ENCODE measurements at regions not wholly inside any gene's neighbourhood (a gene's known extent, or its start where the extent isn't known, plus 50 kb on each side); places are given as distances from the start of the nearest gene placed in this dataset.

DNA sequence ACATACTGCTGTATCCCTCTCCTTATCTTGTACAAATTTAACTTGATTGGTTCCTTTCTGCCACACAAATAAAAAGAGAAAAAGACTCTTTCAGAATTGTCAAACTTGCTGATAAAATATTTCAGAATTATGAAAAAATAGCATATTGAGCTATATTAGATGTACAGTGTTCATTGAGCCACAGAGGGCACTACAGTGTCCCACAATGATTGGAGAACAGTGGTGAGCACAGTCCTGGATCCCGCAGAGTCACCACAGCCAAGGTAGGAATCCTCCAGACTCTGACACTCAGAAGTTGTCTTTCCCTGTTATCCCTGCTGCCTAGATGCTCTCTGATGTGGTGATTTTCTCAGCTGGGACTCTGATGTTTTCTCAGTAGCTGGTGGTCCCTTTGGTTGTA lies 1281.3 kb upstream of the ZEB2 start:
- Histone ChIP-seq H3K4me3 (ENCODE audit: low read depth, low read length) (no peak overlapping the region), H3K27me3 (ENCODE audit: control insufficient read depth, insufficient read depth, low read length) (no peaks in the 10 kb centered on the region)

DNA sequence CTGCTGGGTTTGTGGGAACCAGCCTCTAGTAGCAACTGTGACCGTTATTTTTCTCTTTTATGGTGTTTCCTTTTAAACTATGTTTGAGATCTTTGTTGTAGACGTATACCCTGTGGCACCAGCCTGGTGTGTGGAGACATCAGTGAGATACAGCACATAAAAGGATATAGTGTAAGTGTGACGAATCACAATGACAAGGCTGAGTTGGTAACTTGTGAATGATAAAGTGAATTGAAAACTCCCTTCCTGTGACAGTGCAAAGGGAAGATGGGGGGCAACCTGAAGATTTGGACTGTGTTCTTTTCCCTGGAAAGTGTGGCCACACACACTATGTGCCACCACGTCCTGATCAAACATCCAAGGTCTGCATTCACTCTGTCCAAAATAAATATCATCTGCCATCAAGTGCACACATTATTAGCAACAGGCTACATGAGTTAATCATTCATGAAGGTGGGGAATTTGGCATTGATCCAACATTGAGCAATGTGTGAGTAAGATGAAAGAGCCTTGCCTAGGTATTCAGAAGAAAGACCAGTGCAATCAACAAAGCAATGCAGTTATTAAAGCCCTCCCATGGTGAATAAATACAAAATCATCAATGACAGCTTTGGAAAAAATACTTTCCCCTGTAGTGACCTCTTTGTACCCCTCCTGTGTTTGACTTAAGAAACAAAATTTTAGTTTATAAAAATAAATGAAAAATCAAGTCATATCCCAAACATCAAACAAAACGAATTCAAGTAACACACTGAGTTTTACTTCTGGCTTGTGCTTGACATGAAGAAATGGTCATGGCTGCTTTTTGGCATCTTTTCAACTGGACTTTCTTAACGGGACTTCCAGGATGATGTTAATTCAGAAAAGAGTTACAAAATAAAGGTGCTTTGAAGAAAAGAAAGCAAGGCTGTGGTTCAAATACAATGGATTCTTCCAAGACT lies 1280.5 kb upstream of the ZEB2 start:
- no peak overlapping the region for H3K4me3 ChIP-seq (ENCODE audit: low read depth, low read length)
- H3K9ac ChIP-seq, result no peak overlapping the region
- TF ChIP-seq, protein P1, sequence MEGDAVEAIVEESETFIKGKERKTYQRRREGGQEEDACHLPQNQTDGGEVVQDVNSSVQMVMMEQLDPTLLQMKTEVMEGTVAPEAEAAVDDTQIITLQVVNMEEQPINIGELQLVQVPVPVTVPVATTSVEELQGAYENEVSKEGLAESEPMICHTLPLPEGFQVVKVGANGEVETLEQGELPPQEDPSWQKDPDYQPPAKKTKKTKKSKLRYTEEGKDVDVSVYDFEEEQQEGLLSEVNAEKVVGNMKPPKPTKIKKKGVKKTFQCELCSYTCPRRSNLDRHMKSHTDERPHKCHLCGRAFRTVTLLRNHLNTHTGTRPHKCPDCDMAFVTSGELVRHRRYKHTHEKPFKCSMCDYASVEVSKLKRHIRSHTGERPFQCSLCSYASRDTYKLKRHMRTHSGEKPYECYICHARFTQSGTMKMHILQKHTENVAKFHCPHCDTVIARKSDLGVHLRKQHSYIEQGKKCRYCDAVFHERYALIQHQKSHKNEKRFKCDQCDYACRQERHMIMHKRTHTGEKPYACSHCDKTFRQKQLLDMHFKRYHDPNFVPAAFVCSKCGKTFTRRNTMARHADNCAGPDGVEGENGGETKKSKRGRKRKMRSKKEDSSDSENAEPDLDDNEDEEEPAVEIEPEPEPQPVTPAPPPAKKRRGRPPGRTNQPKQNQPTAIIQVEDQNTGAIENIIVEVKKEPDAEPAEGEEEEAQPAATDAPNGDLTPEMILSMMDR (IDR thresholded peaks at IDR 0.05), result no peak
- no peaks in the 10 kb centered on the region for H3K79me2 ChIP-seq
- no peaks in the 10 kb centered on the region for H3K36me3 ChIP-seq (ENCODE audit: control insufficient read depth, insufficient read depth, low read length)
- H3K27me3 ChIP-seq (ENCODE audit: control insufficient read depth, insufficient read depth, low read length), result no peaks in the 10 kb centered on the region
- H3K4me1 ChIP-seq, result no peaks in the 10 kb centered on the region
- H3K27ac ChIP-seq, result no peak overlapping the region
- H3K9me3 ChIP-seq (ENCODE audit: control insufficient read depth, low read length), result no peaks in the 10 kb centered on the region
- H3K4me2 ChIP-seq (ENCODE audit: low read length), result no peak overlapping the region
- H2AFZ ChIP-seq, result no peak overlapping the region

More for the DNA sequence above, 1281.3 kb upstream of the ZEB2 start:
- TF ChIP-seq, protein P1 (IDR thresholded peaks at IDR 0.05), result no peak
- no peak overlapping the region for H3K4me2 ChIP-seq (ENCODE audit: low read length)
- H3K79me2 ChIP-seq, result no peaks in the 10 kb centered on the region
- H3K9ac ChIP-seq, result no peak overlapping the region
- no peaks in the 10 kb centered on the region for H3K4me1 ChIP-seq
- no peak overlapping the region for H2AFZ ChIP-seq
- no peaks in the 10 kb centered on the region for H3K9me3 ChIP-seq (ENCODE audit: control insufficient read depth, low read length)
- H3K36me3 ChIP-seq (ENCODE audit: control insufficient read depth, insufficient read depth, low read length), result no peaks in the 10 kb centered on the region
- H3K27ac ChIP-seq, result no peak overlapping the region

DNA sequence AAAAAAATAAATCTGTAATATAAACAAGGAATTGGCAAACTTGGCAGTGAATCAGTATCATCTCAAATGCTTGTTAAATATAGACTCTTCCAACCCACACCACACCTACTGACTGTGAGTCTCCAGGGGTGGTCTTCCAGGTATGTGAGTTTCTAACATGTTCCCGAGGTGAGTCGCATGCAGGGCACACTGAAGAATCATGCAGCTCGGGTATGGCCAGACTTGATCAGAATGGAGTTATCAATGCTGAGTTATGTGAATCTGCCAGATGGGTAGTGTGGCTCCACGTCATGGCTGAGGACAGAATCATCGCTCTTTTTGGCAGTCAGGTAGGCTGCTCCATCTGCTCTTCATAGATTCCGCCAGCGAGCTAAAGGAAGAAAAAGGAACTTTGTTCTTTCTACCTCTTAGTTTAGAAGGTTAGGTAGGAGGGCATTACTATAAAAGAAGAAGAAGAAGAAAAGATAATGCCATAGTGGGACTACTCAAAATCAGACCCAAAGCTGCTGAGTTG lies 1279.7 kb upstream of the ZEB2 start:
- H3K9ac ChIP-seq, result no peak overlapping the region
- H3K27me3 ChIP-seq (ENCODE audit: control insufficient read depth, insufficient read depth, low read length), result no peaks in the 10 kb centered on the region
- no peaks in the 10 kb centered on the region for H3K36me3 ChIP-seq (ENCODE audit: control insufficient read depth, insufficient read depth, low read length)
- no peak overlapping the region for H3K4me3 ChIP-seq (ENCODE audit: low read depth, low read length)
- H3K9me3 ChIP-seq (ENCODE audit: control insufficient read depth, low read length), result no peaks in the 10 kb centered on the region
- no peaks in the 10 kb centered on the region for H3K4me1 ChIP-seq
- H3K27ac ChIP-seq, result no peak overlapping the region
- no peak overlapping the region for H2AFZ ChIP-seq
- TF ChIP-seq, protein P1 (IDR thresholded peaks at IDR 0.05), result no peak
- H3K79me2 ChIP-seq, result no peaks in the 10 kb centered on the region
- H3K4me2 ChIP-seq (ENCODE audit: low read length), result no peak overlapping the region

GRCh38 chr2:145798419-145798818 lies 1278.5 kb upstream of the ZEB2 start:
- Histone ChIP-seq H3K79me2 (no peaks in the 10 kb centered on the region), H3K9me3 (ENCODE audit: control insufficient read depth, low read length) (no peaks in the 10 kb centered on the region), H3K27me3 (ENCODE audit: control insufficient read depth, insufficient read depth, low read length) (no peaks in the 10 kb centered on the region), H3K4me3 (ENCODE audit: low read depth, low read length) (no peak overlapping the region), H2AFZ (no peak overlapping the region), H3K27ac (no peak overlapping the region), H3K4me2 (ENCODE audit: low read length) (no peak overlapping the region), H3K36me3 (ENCODE audit: control insufficient read depth, insufficient read depth, low read length) (no peaks in the 10 kb centered on the region), H3K9ac (no peak overlapping the region), H3K4me1 (no peaks in the 10 kb centered on the region)
- TF ChIP-seq, protein P1 (IDR thresholded peaks at IDR 0.05), result no peak

Measured in parathyroid adenoma (tissue), 2 donors.